Thyroid gland (tissue), 4 donors: ENCODE measurements at regions not wholly inside any gene's neighbourhood (a gene's known extent, or its start where the extent isn't known, plus 50 kb on each side); places are given as distances from the start of the nearest gene placed in this dataset.

Source experiments
- CTCF ChIP-seq, 6 experiments: fragments of 200-600 bp in 3 of 6; fragments of 450-650 bp in 3 of 6; sonication (generic) in 3 of 6; IDR thresholded peaks; one replicate each; pipeline ENCODE4 v1.5.1; 2016 to 2019; ENCODE audit warnings: antibody characterized with exemption in 6 of 6, mild to moderate bottlenecking in 2 of 6, inconsistent platforms in 1 of 6, moderate library complexity in 1 of 6
- POLR2A ChIP-seq, 2 donors: fragments of 450-650 bp; IDR thresholded peaks; one replicate each; pipeline ENCODE4 v1.6.1; 2017; ENCODE audit warnings: antibody characterized with exemption in 2 of 2, mild to moderate bottlenecking in 2 of 2, moderate library complexity in 1 of 2

GRCh38 chr6:109295109-109295773 is 87.0 kb downstream of the CD164 start:
- TF ChIP-seq POLR2A (IDR thresholded peaks at IDR 0.05) = no peak
- no peak for TF ChIP-seq CTCF (IDR thresholded peaks at IDR 0.05)
